Esophagus muscularis mucosa (tissue), 4 donors: ENCODE measurements at regions not wholly inside any gene's neighbourhood (a gene's known extent, or its start where the extent isn't known, plus 50 kb on each side); places are given as distances from the start of the nearest gene placed in this dataset.
"Not testable (repeated sequence)": the region's sequence is repeated elsewhere in the genome, so short reads cannot be mapped to it uniquely, and the experiment has no call there.

Experiments
- DNase-seq: peaks from one replicate; pipeline ENCODE4 v3.0.0-alpha.2; 2017; ENCODE audit errors: extremely low spot score
- H3K27ac ChIP-seq, 4 donors: fragments of 200-600 bp; sonication (generic); replicated peaks in 1 of 4; 1 replicate in 3 of 4; 2 replicates in 1 of 4; pipeline ENCODE4 v1.5.1; 2016 to 2019; ENCODE audit warnings: mild to moderate bottlenecking in 1 of 4
- H3K27me3 ChIP-seq, 4 donors: fragments of 200-600 bp; sonication (generic); one replicate each; pipeline versions ENCODE4 v1.5.1 to v1.6.0; 2016 to 2019
- H3K36me3 ChIP-seq, 4 donors: fragments of 200-600 bp; sonication (generic); one replicate each; pipeline ENCODE4 v1.5.1; 2016 to 2019
- H3K4me1 ChIP-seq, 4 donors: fragments of 200-600 bp; sonication (generic); one replicate each; pipeline ENCODE4 v1.5.1; 2016 to 2019
- H3K4me3 ChIP-seq, 4 donors: fragments of 200-600 bp; sonication (generic); 1 replicate in 2 of 4; 2 replicates in 2 of 4; pipeline ENCODE4 v1.5.1; 2016 to 2019; ENCODE audit warnings: mild to moderate bottlenecking in 4 of 4, moderate library complexity in 1 of 4
- H3K9me3 ChIP-seq, 4 donors: fragments of 200-600 bp; sonication (generic); 1 replicate in 3 of 4; 2 replicates in 1 of 4; pipeline ENCODE4 v1.5.1; 2016 to 2019
- EP300 ChIP-seq: sonication (generic); formaldehyde crosslinking; IDR thresholded peaks from one replicate; pipeline ENCODE4 v1.6.1; 2017; ENCODE audit warnings: antibody characterized with exemption
- POLR2A ChIP-seq: fragments of 450-650 bp; IDR thresholded peaks from one replicate; pipeline ENCODE4 v1.6.1; 2017; ENCODE audit warnings: antibody characterized with exemption, moderate library complexity, mild to moderate bottlenecking, low read depth
- POLR2AphosphoS5 ChIP-seq, 2 donors: sonication (generic); formaldehyde crosslinking; IDR thresholded peaks; one replicate each; pipeline ENCODE4 v1.6.1; 2017; ENCODE audit warnings: antibody characterized with exemption in 2 of 2
- WGBS: methylation state at CpG from one replicate; pipeline ENCODE4 v1.1.5; 2018; 5-methylcytosine and 5-hydroxymethylcytosine counted together
- intact Hi-C: fragments of 100-400 bp; cut with DNase I; formaldehyde crosslinking; loops from one replicate; pipeline ENCODE4 v1.15.1; 2023
- TF ChIP-seq, protein P1 (sequence below), 3 experiments: fragments of 200-600 bp in 2 of 3; fragments of 450-650 bp in 1 of 3; sonication (generic) in 2 of 3; IDR thresholded peaks; one replicate each; pipeline ENCODE4 v1.5.1; 2017 to 2019; ENCODE audit warnings: antibody characterized with exemption in 3 of 3, mild to moderate bottlenecking in 2 of 3, moderate library complexity in 1 of 3

DNA sequence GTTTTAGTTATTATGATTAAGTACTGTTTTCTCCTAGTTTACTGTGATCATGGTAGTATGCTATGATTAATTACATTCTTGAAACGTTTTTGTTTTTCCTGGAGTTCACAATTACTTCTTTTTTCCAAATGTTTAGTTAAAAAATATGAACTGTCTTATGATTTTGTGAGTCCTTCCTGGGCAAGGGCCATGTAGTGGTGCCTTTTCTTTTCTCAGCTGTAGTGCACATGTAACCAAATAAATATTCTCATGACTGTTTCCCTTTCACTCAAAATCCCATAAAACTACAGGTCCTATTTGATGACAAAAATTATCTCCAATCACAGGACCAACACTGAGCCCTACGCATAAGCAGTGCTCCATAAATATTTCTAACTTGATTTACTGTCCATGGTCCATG, 118.9 kb upstream of the EGR2 start:
- Histone ChIP-seq H3K9me3 (no peaks in the 10 kb centered on the region), H3K4me3 (no peak overlapping the region), H3K4me1 (no peaks in the 10 kb centered on the region), H3K27ac (no peak overlapping the region), H3K27me3 (no peaks in the 10 kb centered on the region), H3K36me3 (no peaks in the 10 kb centered on the region)
- no peak for DNase-seq
- TF ChIP-seq POLR2A, result no peak
- TF ChIP-seq, protein P1, sequence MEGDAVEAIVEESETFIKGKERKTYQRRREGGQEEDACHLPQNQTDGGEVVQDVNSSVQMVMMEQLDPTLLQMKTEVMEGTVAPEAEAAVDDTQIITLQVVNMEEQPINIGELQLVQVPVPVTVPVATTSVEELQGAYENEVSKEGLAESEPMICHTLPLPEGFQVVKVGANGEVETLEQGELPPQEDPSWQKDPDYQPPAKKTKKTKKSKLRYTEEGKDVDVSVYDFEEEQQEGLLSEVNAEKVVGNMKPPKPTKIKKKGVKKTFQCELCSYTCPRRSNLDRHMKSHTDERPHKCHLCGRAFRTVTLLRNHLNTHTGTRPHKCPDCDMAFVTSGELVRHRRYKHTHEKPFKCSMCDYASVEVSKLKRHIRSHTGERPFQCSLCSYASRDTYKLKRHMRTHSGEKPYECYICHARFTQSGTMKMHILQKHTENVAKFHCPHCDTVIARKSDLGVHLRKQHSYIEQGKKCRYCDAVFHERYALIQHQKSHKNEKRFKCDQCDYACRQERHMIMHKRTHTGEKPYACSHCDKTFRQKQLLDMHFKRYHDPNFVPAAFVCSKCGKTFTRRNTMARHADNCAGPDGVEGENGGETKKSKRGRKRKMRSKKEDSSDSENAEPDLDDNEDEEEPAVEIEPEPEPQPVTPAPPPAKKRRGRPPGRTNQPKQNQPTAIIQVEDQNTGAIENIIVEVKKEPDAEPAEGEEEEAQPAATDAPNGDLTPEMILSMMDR (IDR thresholded peaks at IDR 0.05), result no peak
- no peak for TF ChIP-seq POLR2AphosphoS5 (IDR thresholded peaks at IDR 0.05)
- no peak for TF ChIP-seq EP300
- intact Hi-C loops, result no loop called here
- WGBS, result 38% methylated on average over 2 of the region's 2 CpGs

DNA sequence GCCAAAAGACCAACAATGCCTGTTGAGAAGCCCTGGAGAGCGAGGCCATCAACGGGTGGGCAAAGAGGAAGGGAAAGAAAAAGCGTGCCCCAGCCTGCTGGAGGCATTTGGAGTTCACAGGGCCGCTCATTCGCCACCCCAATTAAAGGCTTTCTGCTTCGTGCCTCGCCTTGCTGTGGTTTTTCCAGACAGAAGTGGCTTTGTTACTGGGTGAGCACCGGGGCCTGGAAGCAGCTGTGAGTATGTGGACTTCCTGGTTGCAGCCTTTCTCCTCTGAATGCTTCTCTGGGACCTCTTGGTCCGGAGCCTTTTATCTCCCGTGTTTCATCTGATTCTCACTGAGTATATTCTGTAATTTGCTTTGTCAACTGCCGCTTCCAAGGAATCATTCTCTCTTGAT, 118.1 kb upstream of the EGR2 start:
- no peak for DNase-seq
- Histone ChIP-seq H3K9me3 (no peaks in the 10 kb centered on the region), H3K27ac (no peak overlapping the region), H3K4me1 (no peaks in the 10 kb centered on the region), H3K4me3 (no peak overlapping the region), H3K27me3 (no peaks in the 10 kb centered on the region), H3K36me3 (no peaks in the 10 kb centered on the region)
- TF ChIP-seq POLR2AphosphoS5 (IDR thresholded peaks at IDR 0.05), result no peak
- TF ChIP-seq POLR2A, result no peak
- no peak for TF ChIP-seq EP300
- TF ChIP-seq, protein P1 (IDR thresholded peaks at IDR 0.05), result no peak
- 75% methylated on average over 11 of the region's 11 CpGs for WGBS
- intact Hi-C loops, result no loop called here

DNA sequence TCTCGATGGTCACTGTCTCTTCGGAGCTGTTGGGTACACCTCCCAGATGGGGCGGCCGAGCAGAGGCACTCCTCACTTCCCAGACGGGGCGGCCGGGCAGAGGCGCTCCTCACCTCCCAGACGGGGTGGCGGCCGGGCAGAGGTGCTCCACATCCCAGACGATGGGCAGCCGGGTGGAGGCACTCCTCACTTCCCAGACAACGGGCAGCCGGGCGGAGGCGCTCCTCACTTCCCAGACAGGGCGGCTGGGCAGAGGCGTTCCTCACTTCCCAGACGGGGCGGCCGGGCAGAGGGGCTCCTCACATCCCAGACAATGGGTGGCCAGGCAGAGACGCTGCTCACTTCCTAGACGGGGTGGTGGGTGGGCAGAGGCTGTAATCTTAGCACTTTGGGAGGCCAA, 112.6 kb upstream of the EGR2 start:
- intact Hi-C loops, H3K27ac ChIP-seq, H3K4me1 ChIP-seq, H3K9me3 ChIP-seq, DNase-seq, H3K4me3 ChIP-seq, H3K27me3 ChIP-seq, H3K36me3 ChIP-seq: not testable (repeated sequence)
- 86% methylated on average over 9 of the region's 24 CpGs for WGBS

DNA sequence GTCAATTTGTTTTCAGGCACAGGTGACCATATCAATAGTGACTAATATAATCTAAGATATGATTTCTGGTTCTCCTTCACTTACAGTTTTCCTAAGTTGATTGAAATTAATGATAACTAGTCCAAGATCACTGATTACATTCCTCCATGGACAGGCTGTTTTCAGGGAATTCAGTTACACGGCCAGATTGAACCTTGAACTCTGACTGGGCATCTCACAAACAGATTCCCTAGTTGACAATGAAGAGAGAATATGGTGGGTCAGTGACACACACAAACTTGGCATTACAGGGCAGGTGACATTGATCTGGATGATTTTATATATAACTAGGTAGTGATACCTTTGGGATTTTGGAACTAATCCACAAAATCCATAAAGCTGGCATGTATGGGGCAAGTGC, 110.2 kb upstream of the EGR2 start:
- intact Hi-C loops, result no loop called here
- no peaks in the 10 kb centered on the region for H3K9me3 ChIP-seq
- H3K36me3 ChIP-seq, result no peaks in the 10 kb centered on the region
- H3K27ac ChIP-seq, result no peak overlapping the region
- peaks cover 0 to 7% (median 0%) of the 10 kb centered on the region in 4 donors for H3K27me3 ChIP-seq
- TF ChIP-seq POLR2A (no peak), EP300 (no peak), POLR2AphosphoS5 (IDR thresholded peaks at IDR 0.05) (no peak)
- TF ChIP-seq, protein P1 (IDR thresholded peaks at IDR 0.05), result no peak
- H3K4me3 ChIP-seq, result no peak overlapping the region
- DNase-seq, result no peak
- WGBS, result 75% methylated on average over 1 of the region's 1 CpG
- peaks cover 0 to 3% (median 0%) of the 10 kb centered on the region in 4 donors for H3K4me1 ChIP-seq

DNA sequence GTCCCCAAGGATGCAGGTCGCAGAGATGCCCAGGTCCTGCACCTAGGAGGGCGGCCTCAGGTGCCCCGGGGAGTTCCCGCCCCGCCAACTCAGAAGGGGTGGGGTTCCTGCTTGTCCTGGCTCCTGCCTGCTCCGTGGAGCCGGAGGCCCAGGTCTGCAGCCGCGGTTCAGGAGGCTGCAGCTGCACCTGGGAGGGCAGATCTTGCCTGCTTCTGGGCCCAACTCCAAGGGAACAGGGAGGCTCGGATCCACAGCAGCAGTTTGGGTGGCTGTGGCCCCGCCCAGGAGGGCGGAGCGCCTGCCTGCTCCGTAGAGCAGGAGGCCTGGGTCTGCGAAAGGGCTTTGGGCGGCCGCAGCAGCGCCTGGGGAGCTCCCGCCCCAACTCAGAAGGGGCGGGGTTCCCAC, 108.2 kb upstream of the EGR2 start:
- H3K4me1 ChIP-seq, result peaks cover 0 to 3% (median 0%) of the 10 kb centered on the region in 4 donors
- no peak for DNase-seq
- intact Hi-C loops, result no loop called here
- peaks cover 0 to 7% (median 0%) of the 10 kb centered on the region in 4 donors for H3K27me3 ChIP-seq
- H3K9me3 ChIP-seq, result no peaks in the 10 kb centered on the region
- no peaks in the 10 kb centered on the region for H3K36me3 ChIP-seq
- H3K4me3 ChIP-seq, result no peak overlapping the region
- no peak for TF ChIP-seq POLR2AphosphoS5 (IDR thresholded peaks at IDR 0.05)
- TF ChIP-seq POLR2A, result no peak
- TF ChIP-seq, protein P1 (IDR thresholded peaks at IDR 0.05), result no peak
- TF ChIP-seq EP300, result no peak
- H3K27ac ChIP-seq, result no peak overlapping the region
- 52% methylated on average over 11 of the region's 20 CpGs for WGBS
